ENCODE measurements at regions not wholly inside any gene's neighbourhood (a gene's known extent, or its start where the extent isn't known, plus 50 kb on each side); places are given as distances from the start of the nearest gene placed in this dataset.

GRCh38 chr11:19444231-19444630, 203.5 kb upstream of the E2F8 start:
- H3K4me1 ChIP-seq (ENCODE audit: control insufficient read depth, insufficient read depth, low read length) = no peaks in the 10 kb centered on the region
- ATAC-seq (no peak), DNase-seq (ENCODE audit: low read depth, low spot score) (no peak)
- BruUV-seq (replicated peaks) = no TSS peak
- ChIA-PET POLR2A (no interaction called here), CTCF (no interaction called here)
- no peaks in the 10 kb centered on the region for H3K27me3 ChIP-seq (ENCODE audit: control insufficient read depth, insufficient read depth, low read length)
- H3K4me3 ChIP-seq (ENCODE audit: low read depth in 2 of 2, low read length in 2 of 2) = no peak overlapping the region
- in situ Hi-C loops (cut with HindIII; ENCODE audit: low pct_unique_long_range_greater_than_20kb, low sequenced_read_pairs) = no loop called here
- intact Hi-C loops (cut with micrococcal nuclease; ENCODE audit: unreplicated experiment) = no loop called here
- TF ChIP-seq REST (IDR thresholded peaks at IDR 0.05; ENCODE audit: insufficient read depth in 1 of 2, low read depth in 2 of 2, low read length in 1 of 2) (no peak), TCF7L2 (IDR thresholded peaks at IDR 0.05; ENCODE audit: low read depth, low read length) (no peak), CTCF (IDR thresholded peaks at IDR 0.05) (no peak), SIN3A (IDR thresholded peaks at IDR 0.05; ENCODE audit: borderline replicate concordance, insufficient read depth, low read depth, low read length) (no peak), POLR2AphosphoS5 (IDR thresholded peaks at IDR 0.05; ENCODE audit: low read depth, low read length) (no peak)
- H3K9me3 ChIP-seq (ENCODE audit: control insufficient read depth, insufficient read depth, low read depth, low read length) = no peaks in the 10 kb centered on the region
- H3K36me3 ChIP-seq (ENCODE audit: control insufficient read depth, insufficient read depth, low read length) = no peaks in the 10 kb centered on the region
- no peak overlapping the region for H3K27ac ChIP-seq (ENCODE audit: low read length)

- no TSS peak for BruUV-seq (replicated peaks)
- in situ Hi-C loops (cut with HindIII; ENCODE audit: low pct_unique_long_range_greater_than_20kb, low sequenced_read_pairs) (no loop called here), intact Hi-C loops (cut with micrococcal nuclease; ENCODE audit: unreplicated experiment) (no loop called here)
- ATAC-seq (peak; percentile 68), DNase-seq (ENCODE audit: low read depth, low spot score) (no peak)
- Histone ChIP-seq H3K36me3 (ENCODE audit: control insufficient read depth, insufficient read depth, low read length) (no peaks in the 10 kb centered on the region), H3K4me1 (ENCODE audit: control insufficient read depth, insufficient read depth, low read length) (no peaks in the 10 kb centered on the region), H3K9me3 (ENCODE audit: control insufficient read depth, insufficient read depth, low read depth, low read length) (no peaks in the 10 kb centered on the region), H3K27ac (ENCODE audit: low read length) (no peak overlapping the region), H3K4me3 (ENCODE audit: low read depth in 2 of 2, low read length in 2 of 2) (no peak overlapping the region), H3K27me3 (ENCODE audit: control insufficient read depth, insufficient read depth, low read length) (no peaks in the 10 kb centered on the region)
- POLR2A ChIA-PET = interaction anchor here (0.5 kb wide), 1 partner anchor 109 kb away, joined by 6 read pairs; no protein-coding TSS in a partner anchor
- TF ChIP-seq POLR2AphosphoS5 (IDR thresholded peaks at IDR 0.05; ENCODE audit: low read depth, low read length) = no peak
- TF ChIP-seq SIN3A (IDR thresholded peaks at IDR 0.05; ENCODE audit: borderline replicate concordance, insufficient read depth, low read depth, low read length) = no peak
- no peak for TF ChIP-seq CTCF (IDR thresholded peaks at IDR 0.05)
- TF ChIP-seq TCF7L2 (IDR thresholded peaks at IDR 0.05; ENCODE audit: low read depth, low read length) = no peak
- no peak for TF ChIP-seq REST (IDR thresholded peaks at IDR 0.05; ENCODE audit: insufficient read depth in 1 of 2, low read depth in 2 of 2, low read length in 1 of 2)
- CTCF ChIA-PET = no interaction called here
These were observed 201.8 kb upstream of the E2F8 start for GRCh38 chr11:19442554-19442910.
